Astrocyte (in vitro differentiated cells and primary cell): ENCODE measurements at regions not wholly inside any gene's neighbourhood (a gene's known extent, or its start where the extent isn't known, plus 50 kb on each side); places are given as distances from the start of the nearest gene placed in this dataset.

Experiments
- DNase-seq: peaks from one replicate; pipeline ENCODE4 v3.0.0-alpha.2; 2010; ENCODE audit warnings: low read depth
- FAIRE-seq: peaks from 2 replicates; lab custom pipeline; 2011; peaks lifted over from hg19 to GRCh38; lab: Jason Lieb, UNC
- H2AFZ ChIP-seq: 2 replicates; pipeline ENCODE4 v1.6.0; 2012; ENCODE audit warnings: low read depth, low read length, inconsistent platforms
- H3K27ac ChIP-seq: 2 replicates; pipeline ENCODE4 v1.5.1; 2011; ENCODE audit warnings: low read depth, low read length, inconsistent platforms
- H3K27me3 ChIP-seq: 2 replicates; pipeline ENCODE4 v1.6.0; 2011; ENCODE audit warnings: low read length, inconsistent platforms; ENCODE audit not compliant: insufficient read depth
- H3K36me3 ChIP-seq: 2 replicates; pipeline ENCODE4 v1.5.1; 2011; ENCODE audit warnings: low read length, inconsistent platforms; ENCODE audit not compliant: insufficient read depth
- H3K4me1 ChIP-seq: 2 replicates; pipeline ENCODE4 v1.5.1; 2011; ENCODE audit warnings: low read length, inconsistent platforms; ENCODE audit not compliant: insufficient read depth
- H3K4me2 ChIP-seq: 2 replicates; pipeline ENCODE4 v1.6.0; 2012; ENCODE audit warnings: low read length, inconsistent platforms
- H3K4me3 ChIP-seq: 2 replicates; pipeline ENCODE4 v1.5.1; 2011; ENCODE audit warnings: low read depth, mild to moderate bottlenecking, low read length, inconsistent platforms; ENCODE audit not compliant: insufficient read depth
- H3K79me2 ChIP-seq: 2 replicates; pipeline ENCODE4 v1.6.0; 2012; ENCODE audit warnings: mild to moderate bottlenecking, low read length, inconsistent platforms; ENCODE audit not compliant: insufficient read depth
- H3K9ac ChIP-seq: 2 replicates; pipeline ENCODE4 v1.6.0; 2012; ENCODE audit warnings: mild to moderate bottlenecking, low read length, inconsistent platforms
- H3K9me3 ChIP-seq: 2 replicates; pipeline ENCODE4 v1.5.1; 2012; ENCODE audit warnings: low read depth, mild to moderate bottlenecking, low read length, inconsistent platforms; ENCODE audit not compliant: insufficient read depth
- H4K20me1 ChIP-seq: 2 replicates; pipeline ENCODE4 v1.6.0; 2012; ENCODE audit warnings: low read length, inconsistent platforms; ENCODE audit not compliant: insufficient read depth
- H3K27ac Mint-ChIP-seq: one replicate; pipeline ENCODE4 v1.8.0; 2021; ENCODE audit warnings: mild to moderate bottlenecking, mixed read lengths; ENCODE audit not compliant: unreplicated experiment
- H3K27me3 Mint-ChIP-seq: one replicate; pipeline ENCODE4 v1.8.0; 2021; ENCODE audit warnings: low read depth, mixed read lengths; ENCODE audit not compliant: unreplicated experiment
- H3K36me3 Mint-ChIP-seq: one replicate; pipeline ENCODE4 v1.8.0; 2021; ENCODE audit warnings: low read depth, mixed read lengths; ENCODE audit not compliant: unreplicated experiment
- H3K4me1 Mint-ChIP-seq: one replicate; pipeline ENCODE4 v1.8.0; 2021; ENCODE audit warnings: low read depth, mixed read lengths; ENCODE audit not compliant: unreplicated experiment
- H3K4me3 Mint-ChIP-seq: one replicate; pipeline ENCODE4 v1.8.0; 2021; ENCODE audit warnings: mild to moderate bottlenecking, moderate library complexity, mixed read lengths; ENCODE audit not compliant: unreplicated experiment
- H3K9me3 Mint-ChIP-seq: one replicate; pipeline ENCODE4 v1.8.0; 2021; ENCODE audit warnings: mild to moderate bottlenecking, mixed read lengths; ENCODE audit not compliant: unreplicated experiment
- CTCF ChIP-seq: IDR thresholded peaks from 2 replicates; pipeline ENCODE4 v1.5.1; 2011; ENCODE audit warnings: low read depth, mild to moderate bottlenecking, inconsistent platforms, low read length, moderate library complexity; ENCODE audit not compliant: insufficient read depth
- EZH2 ChIP-seq: IDR thresholded peaks from 2 replicates; pipeline ENCODE4 v1.6.1; 2012; ENCODE audit warnings: mild to moderate bottlenecking, low read length, inconsistent platforms; ENCODE audit not compliant: insufficient read depth

GRCh38 chrX:81355436-81355835 lies 153.5 kb downstream of the SH3BGRL start:
- no peaks in the 10 kb centered on the region for H3K79me2 ChIP-seq
- DNase-seq = no peak

GRCh38 chrX:81367291-81367690 lies 165.4 kb downstream of the SH3BGRL start:
- Histone ChIP-seq H4K20me1 (no peaks in the 10 kb centered on the region), H3K4me3 (no peak overlapping the region), H3K36me3 (no peaks in the 10 kb centered on the region), H3K27me3 (no peaks in the 10 kb centered on the region), H3K4me1 (no peaks in the 10 kb centered on the region), H3K4me2 (no peak overlapping the region), H3K27ac (no peak overlapping the region), H3K79me2 (no peaks in the 10 kb centered on the region), H3K9me3 (no peaks in the 10 kb centered on the region), H2AFZ (no peak overlapping the region), H3K9ac (no peak overlapping the region)
- Mint-ChIP-seq H3K4me3 (no peak overlapping the region), H3K27me3 (no peaks in the 10 kb centered on the region), H3K36me3 (no peaks in the 10 kb centered on the region), H3K4me1 (no peaks in the 10 kb centered on the region), H3K27ac (no peak overlapping the region), H3K9me3 (no peaks in the 10 kb centered on the region)
- TF ChIP-seq CTCF (no peak), EZH2 (no peak)
- DNase-seq (no peak), FAIRE-seq (no peak)

More at GRCh38 chrX:81355436-81355835, 153.5 kb downstream of the SH3BGRL start:
- H3K27ac ChIP-seq = no peak overlapping the region
- H3K4me3 ChIP-seq = no peak overlapping the region
- Mint-ChIP-seq H3K4me3 (no peak overlapping the region), H3K4me1 (no peaks in the 10 kb centered on the region), H3K36me3 (no peaks in the 10 kb centered on the region), H3K9me3 (no peaks in the 10 kb centered on the region), H3K27ac (no peak overlapping the region), H3K27me3 (no peaks in the 10 kb centered on the region)
- H3K9me3 ChIP-seq = no peaks in the 10 kb centered on the region
- H4K20me1 ChIP-seq = no peaks in the 10 kb centered on the region
- FAIRE-seq = peak; percentile 63
- no peak overlapping the region for H2AFZ ChIP-seq
- no peaks in the 10 kb centered on the region for H3K36me3 ChIP-seq
- no peak overlapping the region for H3K9ac ChIP-seq
- TF ChIP-seq EZH2 = no peak
- no peak for TF ChIP-seq CTCF
- no peak overlapping the region for H3K4me2 ChIP-seq
- H3K4me1 ChIP-seq = no peaks in the 10 kb centered on the region
- H3K27me3 ChIP-seq = no peaks in the 10 kb centered on the region

DNA sequence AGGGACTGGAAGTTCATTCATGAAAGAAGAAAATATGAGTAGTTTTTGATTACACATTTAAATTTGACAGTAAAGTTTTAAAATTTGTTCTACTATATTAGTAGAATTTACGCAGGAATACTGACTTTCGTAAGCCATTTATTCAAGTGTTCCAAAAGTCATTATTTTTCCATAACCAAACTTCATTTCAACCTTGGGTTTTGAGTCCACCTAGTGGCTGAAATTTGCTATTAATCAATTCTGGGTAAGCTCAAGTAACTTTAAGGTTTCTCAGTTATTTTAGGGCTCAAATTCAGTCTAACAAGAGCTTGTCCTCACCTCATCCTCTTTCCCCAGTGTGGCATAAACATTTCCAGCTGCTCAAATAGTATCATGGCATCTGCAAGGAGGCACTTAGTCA lies 175.4 kb downstream of the SH3BGRL start:
- Histone ChIP-seq H3K4me2 (no peak overlapping the region), H3K9ac (no peak overlapping the region), H4K20me1 (no peaks in the 10 kb centered on the region), H2AFZ (no peak overlapping the region), H3K27ac (no peak overlapping the region), H3K79me2 (no peaks in the 10 kb centered on the region), H3K9me3 (no peaks in the 10 kb centered on the region), H3K4me3 (no peak overlapping the region), H3K36me3 (no peaks in the 10 kb centered on the region), H3K4me1 (no peaks in the 10 kb centered on the region), H3K27me3 (no peaks in the 10 kb centered on the region)
- no peaks in the 10 kb centered on the region for H3K27me3 Mint-ChIP-seq
- no peak overlapping the region for H3K27ac Mint-ChIP-seq
- H3K4me3 Mint-ChIP-seq = no peak overlapping the region
- no peaks in the 10 kb centered on the region for H3K36me3 Mint-ChIP-seq
- TF ChIP-seq CTCF (peak; percentile 43), EZH2 (no peak)
- peak; percentile 2 for DNase-seq
- peak; percentile 90 for FAIRE-seq
- no peaks in the 10 kb centered on the region for H3K9me3 Mint-ChIP-seq
- H3K4me1 Mint-ChIP-seq = no peaks in the 10 kb centered on the region
